PFSK-1 (cell line): ENCODE measurements at regions not wholly inside any gene's neighbourhood (a gene's known extent, or its start where the extent isn't known, plus 50 kb on each side); places are given as distances from the start of the nearest gene placed in this dataset.

Experiments
- FOXP2 ChIP-seq: optimal IDR thresholded peaks from 2 replicates; pipeline ENCODE3; 2011; ENCODE audit warnings: borderline replicate concordance, control low read depth, inconsistent platforms; ENCODE audit not compliant: insufficient read depth; ENCODE audit errors: extremely low read length, extremely low read depth
- POLR2AphosphoS5 ChIP-seq: IDR thresholded peaks from 2 replicates; pipeline ENCODE4 v1.6.1; 2012; ENCODE audit warnings: low read depth, mild to moderate bottlenecking, control low read depth, low read length, moderate library complexity
- SIN3A ChIP-seq: IDR thresholded peaks from 2 replicates; pipeline ENCODE4 v1.6.1; 2012; ENCODE audit warnings: mild to moderate bottlenecking, low read length, moderate library complexity, borderline replicate concordance; ENCODE audit not compliant: insufficient read depth
- TAF1 ChIP-seq: IDR thresholded peaks from 2 replicates; pipeline ENCODE4 v1.6.1; 2012; ENCODE audit warnings: low read length, control low read depth, borderline replicate concordance; ENCODE audit not compliant: insufficient read depth
- TF ChIP-seq, protein P1 (sequence below), 2 experiments: IDR thresholded peaks; 2 replicates each; pipeline versions ENCODE4 v1.6.1 to v1.8.0; 2011 to 2012; ENCODE audit warnings: low read depth in 2 of 2, low read length in 2 of 2, control low read depth in 1 of 2, inconsistent platforms in 1 of 2, mild to moderate bottlenecking in 1 of 2, moderate library complexity in 1 of 2; ENCODE audit not compliant: insufficient read depth in 1 of 2

GRCh38 chr7:130823060-130823459 lies 89.1 kb upstream of the KLF14 start:
- TF ChIP-seq SIN3A (no peak), POLR2AphosphoS5 (no peak), TAF1 (no peak), FOXP2 (no peak)
- TF ChIP-seq, protein P1, sequence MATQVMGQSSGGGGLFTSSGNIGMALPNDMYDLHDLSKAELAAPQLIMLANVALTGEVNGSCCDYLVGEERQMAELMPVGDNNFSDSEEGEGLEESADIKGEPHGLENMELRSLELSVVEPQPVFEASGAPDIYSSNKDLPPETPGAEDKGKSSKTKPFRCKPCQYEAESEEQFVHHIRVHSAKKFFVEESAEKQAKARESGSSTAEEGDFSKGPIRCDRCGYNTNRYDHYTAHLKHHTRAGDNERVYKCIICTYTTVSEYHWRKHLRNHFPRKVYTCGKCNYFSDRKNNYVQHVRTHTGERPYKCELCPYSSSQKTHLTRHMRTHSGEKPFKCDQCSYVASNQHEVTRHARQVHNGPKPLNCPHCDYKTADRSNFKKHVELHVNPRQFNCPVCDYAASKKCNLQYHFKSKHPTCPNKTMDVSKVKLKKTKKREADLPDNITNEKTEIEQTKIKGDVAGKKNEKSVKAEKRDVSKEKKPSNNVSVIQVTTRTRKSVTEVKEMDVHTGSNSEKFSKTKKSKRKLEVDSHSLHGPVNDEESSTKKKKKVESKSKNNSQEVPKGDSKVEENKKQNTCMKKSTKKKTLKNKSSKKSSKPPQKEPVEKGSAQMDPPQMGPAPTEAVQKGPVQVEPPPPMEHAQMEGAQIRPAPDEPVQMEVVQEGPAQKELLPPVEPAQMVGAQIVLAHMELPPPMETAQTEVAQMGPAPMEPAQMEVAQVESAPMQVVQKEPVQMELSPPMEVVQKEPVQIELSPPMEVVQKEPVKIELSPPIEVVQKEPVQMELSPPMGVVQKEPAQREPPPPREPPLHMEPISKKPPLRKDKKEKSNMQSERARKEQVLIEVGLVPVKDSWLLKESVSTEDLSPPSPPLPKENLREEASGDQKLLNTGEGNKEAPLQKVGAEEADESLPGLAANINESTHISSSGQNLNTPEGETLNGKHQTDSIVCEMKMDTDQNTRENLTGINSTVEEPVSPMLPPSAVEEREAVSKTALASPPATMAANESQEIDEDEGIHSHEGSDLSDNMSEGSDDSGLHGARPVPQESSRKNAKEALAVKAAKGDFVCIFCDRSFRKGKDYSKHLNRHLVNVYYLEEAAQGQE (IDR thresholded peaks at IDR 0.05; ENCODE audit: insufficient read depth in 1 of 2, low read depth in 2 of 2, low read length in 2 of 2): no peak

GRCh38 chr7:130825819-130826218 lies 91.8 kb upstream of the KLF14 start:
- TF ChIP-seq SIN3A: no peak
- TF ChIP-seq TAF1: no peak
- TF ChIP-seq POLR2AphosphoS5: no peak
- no peak for TF ChIP-seq FOXP2
- TF ChIP-seq, protein P1 (IDR thresholded peaks at IDR 0.05; ENCODE audit: insufficient read depth in 1 of 2, low read depth in 2 of 2, low read length in 2 of 2): no peak

DNA sequence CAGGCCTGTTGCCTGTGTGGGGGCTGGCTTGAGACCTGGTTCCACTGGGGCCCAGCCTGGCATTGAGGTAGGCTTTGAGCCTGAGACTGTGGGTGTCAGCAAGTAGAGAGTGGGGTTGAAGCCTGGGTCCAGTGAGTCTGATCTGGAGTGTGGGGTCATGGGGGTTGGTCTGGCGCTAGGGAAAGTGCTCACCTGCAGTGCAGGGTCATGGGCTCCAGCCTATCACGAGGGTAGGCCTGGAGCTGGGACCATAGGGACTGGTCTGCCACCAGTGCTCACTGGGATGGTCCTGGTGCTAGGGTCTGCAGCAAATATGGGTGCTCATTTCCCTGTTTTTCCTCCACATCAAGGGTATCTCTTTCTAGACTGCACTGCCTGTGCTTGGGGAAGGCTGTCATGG lies 95.4 kb upstream of the KLF14 start:
- TF ChIP-seq POLR2AphosphoS5 (no peak), FOXP2 (no peak), SIN3A (no peak), TAF1 (no peak)
- TF ChIP-seq, protein P1 (IDR thresholded peaks at IDR 0.05; ENCODE audit: insufficient read depth in 1 of 2, low read depth in 2 of 2, low read length in 2 of 2): no peak

- no peak for TF ChIP-seq TAF1
- no peak for TF ChIP-seq POLR2AphosphoS5
- TF ChIP-seq SIN3A: no peak
- TF ChIP-seq FOXP2: no peak
- TF ChIP-seq, protein P1 (IDR thresholded peaks at IDR 0.05; ENCODE audit: insufficient read depth in 1 of 2, low read depth in 2 of 2, low read length in 2 of 2): no peak
Observed at GRCh38 chr7:130831322-130831721, 97.3 kb upstream of the KLF14 start.

DNA sequence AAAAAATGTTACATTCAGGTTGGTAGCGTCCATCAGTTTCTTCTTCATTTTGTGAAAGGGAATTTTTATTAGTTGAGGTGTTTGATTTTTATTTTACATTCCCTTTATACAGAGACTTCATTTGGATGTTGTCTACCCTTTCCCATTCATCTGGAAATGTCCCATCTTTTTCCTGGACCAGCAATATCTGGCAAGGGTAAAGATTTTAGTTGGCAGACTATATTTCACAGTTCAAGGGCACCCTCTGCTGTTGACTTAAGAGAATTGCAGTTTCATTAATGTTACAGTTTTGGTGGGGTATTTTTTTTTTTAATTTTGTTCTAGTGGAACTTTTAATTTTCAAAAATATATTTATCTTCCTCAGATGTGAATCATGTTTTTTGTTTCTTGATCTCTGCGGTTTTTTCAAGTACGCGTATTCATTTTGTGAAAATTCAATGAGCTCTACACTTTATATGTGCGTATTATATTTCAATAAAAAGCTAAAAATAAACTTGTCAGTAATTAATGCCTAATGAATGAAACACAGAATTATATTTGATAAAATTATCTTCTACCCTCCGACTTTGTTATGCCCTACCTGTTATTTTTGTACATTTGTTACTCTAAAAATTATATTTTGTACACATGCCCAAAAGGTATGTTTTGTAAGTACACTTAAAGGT lies 97.9 kb upstream of the KLF14 start:
- TF ChIP-seq SIN3A (no peak), POLR2AphosphoS5 (no peak), TAF1 (no peak), FOXP2 (no peak)
- TF ChIP-seq, protein P1 (IDR thresholded peaks at IDR 0.05; ENCODE audit: insufficient read depth in 1 of 2, low read depth in 2 of 2, low read length in 2 of 2): no peak
